Endodermal cell (in vitro differentiated cells): ENCODE measurements at regions not wholly inside any gene's neighbourhood (a gene's known extent, or its start where the extent isn't known, plus 50 kb on each side); places are given as distances from the start of the nearest gene placed in this dataset.
"Not testable (repeated sequence)": the region's sequence is repeated elsewhere in the genome, so short reads cannot be mapped to it uniquely, and the experiment has no call there.

ENCODE experiments used
- DNase-seq: peaks from one replicate; pipeline ENCODE4 v3.0.0-alpha.2; 2017
- H3K27ac ChIP-seq: 2 replicates; pipeline ENCODE4 v1.5.1; 2013; ENCODE audit warnings: mild to moderate bottlenecking, low read depth, low read length, moderate library complexity
- H3K27me3 ChIP-seq: 2 replicates; pipeline ENCODE4 v1.6.1; 2013; ENCODE audit warnings: mild to moderate bottlenecking, low read length, moderate library complexity; ENCODE audit not compliant: insufficient read depth, control insufficient read depth, poor library complexity, severe bottlenecking
- H3K36me3 ChIP-seq: 2 replicates; pipeline ENCODE4 v1.7.0; 2013; ENCODE audit warnings: mild to moderate bottlenecking, low read length, moderate library complexity; ENCODE audit not compliant: control insufficient read depth, insufficient read depth
- H3K4me1 ChIP-seq: one replicate; pipeline ENCODE4 v1.7.0; 2013; ENCODE audit warnings: low read length; ENCODE audit not compliant: control insufficient read depth, insufficient read depth
- H3K4me3 ChIP-seq: 2 replicates; pipeline ENCODE4 v1.5.1; 2013; ENCODE audit warnings: mild to moderate bottlenecking, low read length, moderate library complexity
- H3K9ac ChIP-seq: 2 replicates; pipeline ENCODE4 v1.6.1; 2013; ENCODE audit warnings: mild to moderate bottlenecking, low read length, moderate library complexity; ENCODE audit not compliant: poor library complexity, severe bottlenecking; ENCODE audit errors: extremely low read depth
- H3K9me3 ChIP-seq: 2 replicates; pipeline ENCODE4 v1.6.1; 2013; ENCODE audit warnings: mild to moderate bottlenecking, low read length, moderate library complexity; ENCODE audit not compliant: control insufficient read depth
- H3K27ac Mint-ChIP-seq: 2 replicates; pipeline ENCODE4 v1.8.0; 2020; ENCODE audit warnings: mixed read lengths
- H3K27me3 Mint-ChIP-seq: 2 replicates; pipeline ENCODE4 v1.8.0; 2021; ENCODE audit warnings: mild to moderate bottlenecking, mixed read lengths; ENCODE audit not compliant: insufficient read depth
- H3K36me3 Mint-ChIP-seq: 2 replicates; pipeline ENCODE4 v1.8.0; 2020; ENCODE audit warnings: low read depth, mixed read lengths
- H3K4me1 Mint-ChIP-seq: 2 replicates; pipeline ENCODE4 v1.8.0; 2020; ENCODE audit warnings: mixed read lengths
- H3K4me3 Mint-ChIP-seq: 2 replicates; pipeline ENCODE4 v1.8.0; 2020; ENCODE audit warnings: mild to moderate bottlenecking, moderate library complexity, mixed read lengths
- H3K9me3 Mint-ChIP-seq: 2 replicates; pipeline ENCODE4 v1.8.0; 2020; ENCODE audit warnings: mild to moderate bottlenecking, mixed read lengths
- CTCF ChIP-seq: fragments of 200-600 bp; sonication (generic); conservative IDR thresholded peaks from 2 replicates; pipeline ENCODE4 v1.5.0; 2021; ENCODE audit warnings: antibody characterized with exemption, mild to moderate bottlenecking
- WGBS, 2 experiments: methylation state at CpG; one replicate each; pipeline versions ENCODE4 v1.1.5 to v1.1.7; 2013; ENCODE audit warnings: missing lambda C conversion rate in 2 of 2, mixed read lengths in 1 of 2; ENCODE audit not compliant: insufficient coverage in 1 of 2, insufficient read length in 1 of 2; 5-methylcytosine and 5-hydroxymethylcytosine counted together

- no peak for DNase-seq
- Mint-ChIP-seq H3K4me1 (peaks cover 25% of the 10 kb centered on the region), H3K4me3 (no peak overlapping the region), H3K36me3 (no peaks in the 10 kb centered on the region), H3K27me3 (peaks cover 7% of the 10 kb centered on the region), H3K9me3 (peaks cover 12% of the 10 kb centered on the region), H3K27ac (no peak overlapping the region)
- 95 to 100% methylated on average over 3 to 9 of the region's 9 CpGs for WGBS, 2 experiments
- H3K4me1 ChIP-seq, result peaks cover 19% of the 10 kb centered on the region
- peaks cover 8% of the 10 kb centered on the region for H3K27me3 ChIP-seq
- H3K4me3 ChIP-seq, result no peak overlapping the region
- H3K36me3 ChIP-seq, result no peaks in the 10 kb centered on the region
- no peaks in the 10 kb centered on the region for H3K9me3 ChIP-seq
- no peak overlapping the region for H3K9ac ChIP-seq
- TF ChIP-seq CTCF, result no peak
- H3K27ac ChIP-seq, result peak overlapping the region; percentile 61
Measured at GRCh38 chr1:213623064-213623581, 364.6 kb upstream of the PROX1 start.

DNA sequence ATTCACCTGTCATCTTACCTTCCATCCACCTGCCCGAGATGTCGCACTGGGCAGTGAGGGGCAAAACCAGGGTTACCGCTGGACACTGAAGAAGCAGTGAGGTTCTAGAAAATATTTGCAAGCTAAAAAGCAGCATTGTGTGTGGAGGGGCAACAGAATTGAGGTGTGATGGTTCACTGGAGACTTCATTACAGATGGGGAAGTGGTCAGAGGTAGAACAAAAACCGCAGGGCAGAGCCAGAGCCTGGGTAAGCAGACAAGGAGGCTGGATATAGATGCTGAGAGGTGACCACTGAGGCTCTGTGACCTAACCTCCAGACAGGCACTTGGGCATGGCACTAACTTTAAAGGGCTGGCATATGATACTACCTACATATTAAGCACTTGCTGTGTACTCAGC lies 363.9 kb upstream of the PROX1 start:
- Histone ChIP-seq H3K27ac (no peak overlapping the region), H3K4me1 (peaks cover 13% of the 10 kb centered on the region), H3K9me3 (no peaks in the 10 kb centered on the region), H3K36me3 (no peaks in the 10 kb centered on the region), H3K27me3 (peaks cover 8% of the 10 kb centered on the region), H3K4me3 (no peak overlapping the region), H3K9ac (no peak overlapping the region)
- H3K4me3 Mint-ChIP-seq, result no peak overlapping the region
- H3K27me3 Mint-ChIP-seq, result peaks cover 7% of the 10 kb centered on the region
- H3K4me1 Mint-ChIP-seq, result peaks cover 18% of the 10 kb centered on the region
- H3K9me3 Mint-ChIP-seq, result peaks cover 14% of the 10 kb centered on the region
- DNase-seq, result no peak
- H3K27ac Mint-ChIP-seq, result no peak overlapping the region
- H3K36me3 Mint-ChIP-seq, result no peaks in the 10 kb centered on the region
- TF ChIP-seq CTCF, result no peak
- WGBS, 2 experiments, result 0 to 67% methylated on average over 1 to 4 of the region's 4 CpGs

- not testable (repeated sequence) for DNase-seq, H3K27ac ChIP-seq, H3K36me3 Mint-ChIP-seq, H3K4me3 Mint-ChIP-seq, H3K27me3 Mint-ChIP-seq, H3K4me1 Mint-ChIP-seq, H3K9ac ChIP-seq, H3K27ac Mint-ChIP-seq, H3K27me3 ChIP-seq, H3K4me3 ChIP-seq, H3K9me3 ChIP-seq, H3K36me3 ChIP-seq, H3K4me1 ChIP-seq
- H3K9me3 Mint-ChIP-seq, result peaks cover 17% of the 10 kb centered on the region
Measured at GRCh38 chr1:213636778-213637177, 351.0 kb upstream of the PROX1 start.

GRCh38 chr1:213641312-213641711 lies 346.5 kb upstream of the PROX1 start:
- Histone ChIP-seq H3K9ac (no peak overlapping the region), H3K4me3 (no peak overlapping the region), H3K9me3 (no peaks in the 10 kb centered on the region), H3K27ac (no peak overlapping the region), H3K27me3 (no peaks in the 10 kb centered on the region), H3K4me1 (no peaks in the 10 kb centered on the region), H3K36me3 (no peaks in the 10 kb centered on the region)
- H3K4me3 Mint-ChIP-seq, result no peak overlapping the region
- no peaks in the 10 kb centered on the region for H3K27me3 Mint-ChIP-seq
- no peak overlapping the region for H3K27ac Mint-ChIP-seq
- WGBS, 2 experiments, result 92 to 100% methylated on average over 2 of the region's 2 CpGs
- H3K9me3 Mint-ChIP-seq, result peaks cover 3% of the 10 kb centered on the region
- no peak for DNase-seq
- H3K4me1 Mint-ChIP-seq, result no peaks in the 10 kb centered on the region
- no peaks in the 10 kb centered on the region for H3K36me3 Mint-ChIP-seq
- TF ChIP-seq CTCF, result no peak
